ENCODE measurements at regions not wholly inside any gene's neighbourhood (a gene's known extent, or its start where the extent isn't known, plus 50 kb on each side); places are given as distances from the start of the nearest gene placed in this dataset.

GRCh38 chr17:13398853-13399252 is 202.9 kb downstream of the HS3ST3A1 start:
- H3K4me3 ChIP-seq (ENCODE audit: insufficient read depth, low read length, poor library complexity, severe bottlenecking), result no peak overlapping the region
- H3K9ac ChIP-seq (ENCODE audit: low read length), result no peak overlapping the region
- no peaks in the 10 kb centered on the region for H3K79me2 ChIP-seq (ENCODE audit: insufficient read depth, low read length)
- H4K20me1 ChIP-seq (ENCODE audit: low read depth, low read length), result no peaks in the 10 kb centered on the region
- no peaks in the 10 kb centered on the region for H3K9me3 ChIP-seq (ENCODE audit: insufficient read depth, low read length)
- TF ChIP-seq, protein P1, sequence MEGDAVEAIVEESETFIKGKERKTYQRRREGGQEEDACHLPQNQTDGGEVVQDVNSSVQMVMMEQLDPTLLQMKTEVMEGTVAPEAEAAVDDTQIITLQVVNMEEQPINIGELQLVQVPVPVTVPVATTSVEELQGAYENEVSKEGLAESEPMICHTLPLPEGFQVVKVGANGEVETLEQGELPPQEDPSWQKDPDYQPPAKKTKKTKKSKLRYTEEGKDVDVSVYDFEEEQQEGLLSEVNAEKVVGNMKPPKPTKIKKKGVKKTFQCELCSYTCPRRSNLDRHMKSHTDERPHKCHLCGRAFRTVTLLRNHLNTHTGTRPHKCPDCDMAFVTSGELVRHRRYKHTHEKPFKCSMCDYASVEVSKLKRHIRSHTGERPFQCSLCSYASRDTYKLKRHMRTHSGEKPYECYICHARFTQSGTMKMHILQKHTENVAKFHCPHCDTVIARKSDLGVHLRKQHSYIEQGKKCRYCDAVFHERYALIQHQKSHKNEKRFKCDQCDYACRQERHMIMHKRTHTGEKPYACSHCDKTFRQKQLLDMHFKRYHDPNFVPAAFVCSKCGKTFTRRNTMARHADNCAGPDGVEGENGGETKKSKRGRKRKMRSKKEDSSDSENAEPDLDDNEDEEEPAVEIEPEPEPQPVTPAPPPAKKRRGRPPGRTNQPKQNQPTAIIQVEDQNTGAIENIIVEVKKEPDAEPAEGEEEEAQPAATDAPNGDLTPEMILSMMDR (IDR thresholded peaks at IDR 0.05; ENCODE audit: insufficient read depth, low read length, poor library complexity, severe bottlenecking), result no peak
- no peak for TF ChIP-seq EZH2phosphoT487 (conservative IDR thresholded peaks at IDR 0.05; ENCODE audit: low read length)
- H3K4me2 ChIP-seq (ENCODE audit: low read depth, low read length, poor library complexity, severe bottlenecking), result no peak overlapping the region
- no peaks in the 10 kb centered on the region for H3K9me2 ChIP-seq (replicated peaks; ENCODE audit: insufficient read depth, low read length)
- H3F3A ChIP-seq (ENCODE audit: insufficient read depth), result no peaks in the 10 kb centered on the region
- no peak overlapping the region for H2AFZ ChIP-seq (ENCODE audit: low read depth, low read length, severe bottlenecking)
- H3K36me3 ChIP-seq (ENCODE audit: low read length), result no peaks in the 10 kb centered on the region
- no peak overlapping the region for H3K27ac ChIP-seq (ENCODE audit: low read depth, low read length)
- no peaks in the 10 kb centered on the region for H3K27me3 ChIP-seq (ENCODE audit: low read length)

- H3K9me3 ChIP-seq (ENCODE audit: insufficient read depth, low read length), result no peaks in the 10 kb centered on the region
- no peaks in the 10 kb centered on the region for H3K9me2 ChIP-seq (replicated peaks; ENCODE audit: insufficient read depth, low read length)
- no peaks in the 10 kb centered on the region for H3K79me2 ChIP-seq (ENCODE audit: insufficient read depth, low read length)
- TF ChIP-seq, protein P1 (IDR thresholded peaks at IDR 0.05; ENCODE audit: insufficient read depth, low read length, poor library complexity, severe bottlenecking), result no peak
- TF ChIP-seq EZH2phosphoT487 (conservative IDR thresholded peaks at IDR 0.05; ENCODE audit: low read length), result no peak
- H3K4me2 ChIP-seq (ENCODE audit: low read depth, low read length, poor library complexity, severe bottlenecking), result no peak overlapping the region
- H3K27me3 ChIP-seq (ENCODE audit: low read length), result no peaks in the 10 kb centered on the region
- no peak overlapping the region for H3K4me3 ChIP-seq (ENCODE audit: insufficient read depth, low read length, poor library complexity, severe bottlenecking)
- H3K36me3 ChIP-seq (ENCODE audit: low read length), result no peaks in the 10 kb centered on the region
- H3K27ac ChIP-seq (ENCODE audit: low read depth, low read length), result no peak overlapping the region
- H3F3A ChIP-seq (ENCODE audit: insufficient read depth), result no peaks in the 10 kb centered on the region
- H4K20me1 ChIP-seq (ENCODE audit: low read depth, low read length), result no peaks in the 10 kb centered on the region
- no peak overlapping the region for H3K9ac ChIP-seq (ENCODE audit: low read length)
- H2AFZ ChIP-seq (ENCODE audit: low read depth, low read length, severe bottlenecking), result no peak overlapping the region
Measured at GRCh38 chr17:13398091-13398490, 203.6 kb downstream of the HS3ST3A1 start.

DNA sequence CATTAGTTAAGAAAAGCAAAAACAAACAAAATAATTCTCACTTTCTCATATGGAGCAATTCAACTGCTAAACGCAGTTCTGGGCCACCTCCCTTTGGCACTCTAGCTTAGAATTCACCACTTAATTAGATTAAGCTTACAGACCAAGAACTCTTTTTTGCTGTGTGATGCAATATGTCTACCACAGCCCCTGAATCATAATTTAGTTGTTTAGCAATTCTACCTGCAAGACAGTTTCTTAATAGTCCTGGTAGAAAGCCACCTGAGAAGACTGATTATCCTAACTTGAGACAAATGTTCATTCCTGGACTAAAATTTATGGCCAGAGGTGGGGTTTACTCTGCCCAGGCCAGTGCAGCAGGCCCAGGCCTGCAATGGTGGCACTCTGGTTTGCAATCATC is 205.9 kb downstream of the HS3ST3A1 start:
- TF ChIP-seq, protein P1 (IDR thresholded peaks at IDR 0.05; ENCODE audit: insufficient read depth, low read length, poor library complexity, severe bottlenecking), result no peak
- TF ChIP-seq EZH2phosphoT487 (conservative IDR thresholded peaks at IDR 0.05; ENCODE audit: low read length), result no peak
- Histone ChIP-seq H2AFZ (ENCODE audit: low read depth, low read length, severe bottlenecking) (no peak overlapping the region), H3K27ac (ENCODE audit: low read depth, low read length) (no peak overlapping the region), H3K79me2 (ENCODE audit: insufficient read depth, low read length) (no peaks in the 10 kb centered on the region), H3K9me2 (replicated peaks; ENCODE audit: insufficient read depth, low read length) (no peaks in the 10 kb centered on the region), H3K27me3 (ENCODE audit: low read length) (no peaks in the 10 kb centered on the region), H3K4me3 (ENCODE audit: insufficient read depth, low read length, poor library complexity, severe bottlenecking) (no peak overlapping the region), H3K36me3 (ENCODE audit: low read length) (no peaks in the 10 kb centered on the region), H3F3A (ENCODE audit: insufficient read depth) (no peaks in the 10 kb centered on the region), H3K9me3 (ENCODE audit: insufficient read depth, low read length) (no peaks in the 10 kb centered on the region), H3K4me2 (ENCODE audit: low read depth, low read length, poor library complexity, severe bottlenecking) (no peak overlapping the region), H4K20me1 (ENCODE audit: low read depth, low read length) (no peaks in the 10 kb centered on the region), H3K9ac (ENCODE audit: low read length) (no peak overlapping the region)

Data from SU-DHL-6 (cell line).